H54 (cell line): ENCODE measurements at regions not wholly inside any gene's neighbourhood (a gene's known extent, or its start where the extent isn't known, plus 50 kb on each side); places are given as distances from the start of the nearest gene placed in this dataset.

Experiments
- DNase-seq: peaks from one replicate; pipeline ENCODE4 v3.0.0; 2011; ENCODE audit warnings: low spot score, mixed read lengths; ENCODE audit not compliant: insufficient read length
- FAIRE-seq: peaks from 3 replicates; lab custom pipeline; 2011; peaks lifted over from hg19 to GRCh38; lab: Jason Lieb, UNC
- POLR2A ChIP-seq: IDR thresholded peaks from 2 replicates; pipeline ENCODE4 v1.6.1; 2011; ENCODE audit warnings: low read depth, mild to moderate bottlenecking, low read length

DNA sequence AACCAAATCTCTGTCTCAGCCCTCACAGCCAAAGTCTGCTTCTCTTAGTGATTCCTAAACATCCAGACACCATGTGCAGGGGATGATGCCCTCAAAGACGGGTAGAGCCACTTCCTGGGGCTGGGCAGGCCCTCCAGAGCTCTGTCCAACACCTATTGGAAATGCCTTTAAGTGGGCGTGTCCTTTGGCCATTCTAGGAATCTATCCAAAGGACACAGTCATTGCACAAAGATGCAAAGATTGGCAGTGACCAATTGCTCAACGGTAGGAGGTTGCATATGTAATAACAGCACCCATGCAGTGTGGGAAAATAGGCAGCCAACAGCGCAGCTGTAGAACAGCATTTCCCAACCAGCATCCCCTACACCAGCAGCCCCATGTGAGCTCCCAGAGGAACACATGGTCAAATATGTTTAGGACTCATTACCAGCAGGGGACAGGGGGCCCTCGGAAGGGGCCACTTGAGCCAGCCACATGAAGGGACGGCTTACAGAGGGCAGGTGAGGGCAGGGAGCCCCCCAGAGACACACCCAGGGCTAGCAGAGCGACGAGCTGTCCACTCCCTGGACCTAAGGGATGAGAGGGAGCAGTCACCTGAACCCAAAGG is 142.8 kb upstream of the IQSEC1 start:
- no peak for TF ChIP-seq POLR2A
- FAIRE-seq: peak; percentile 86
- DNase-seq: peak; percentile 83

DNA sequence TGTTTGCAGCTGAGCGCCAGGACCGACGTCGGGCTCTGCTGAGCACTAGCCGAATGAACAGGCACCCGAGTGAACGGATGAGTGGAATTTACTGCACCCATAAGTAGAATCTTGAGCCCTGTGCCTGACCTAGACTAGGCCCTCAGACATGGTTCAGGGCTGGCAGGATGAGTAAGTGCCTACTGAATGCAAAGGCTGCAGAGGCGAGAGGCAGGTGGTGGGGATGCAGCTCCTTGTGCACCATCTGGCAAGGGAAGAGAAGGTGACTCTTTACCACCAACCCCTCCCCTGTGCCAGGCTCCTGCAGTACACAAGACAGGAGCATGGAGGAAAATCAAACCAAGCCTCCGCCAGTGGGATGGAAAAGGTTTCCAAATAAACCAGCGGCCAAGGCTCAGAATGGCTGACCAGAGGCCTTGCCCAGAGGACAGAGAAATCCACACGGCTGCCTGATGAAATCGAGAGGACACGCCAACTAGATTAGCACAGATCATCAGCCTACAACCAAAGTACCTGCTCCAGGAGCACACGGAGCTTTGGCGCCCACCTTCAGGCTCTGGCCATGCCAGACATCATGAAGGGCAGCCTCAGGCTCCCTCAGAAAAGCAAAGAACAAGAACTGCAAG is 141.7 kb upstream of the IQSEC1 start:
- no peak for FAIRE-seq
- TF ChIP-seq POLR2A: no peak

GRCh38 chr3:13213911-13214846 is 140.9 kb upstream of the IQSEC1 start:
- TF ChIP-seq POLR2A: no peak
- FAIRE-seq: no peak
- no peak for DNase-seq

More for the DNA sequence above, 141.7 kb upstream of the IQSEC1 start:
- no peak for DNase-seq

DNA sequence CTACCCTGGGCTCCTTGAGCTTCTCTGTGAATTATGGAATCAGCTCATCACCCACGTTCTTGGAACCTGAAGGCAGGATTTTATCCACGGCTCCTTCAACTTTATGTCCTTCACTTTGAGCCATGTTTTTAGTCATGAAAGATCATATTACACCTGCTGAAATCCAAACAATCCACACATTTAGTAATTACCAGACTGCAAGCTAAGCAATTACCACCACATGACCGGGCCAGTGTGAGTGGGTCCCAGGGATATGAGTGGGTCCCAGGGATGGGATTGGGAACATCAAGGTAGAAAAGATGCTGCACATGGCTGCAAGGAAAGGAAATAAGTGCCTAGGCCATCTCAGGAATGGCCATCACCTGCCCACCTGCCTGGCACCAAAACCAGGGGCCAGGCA is 140.3 kb upstream of the IQSEC1 start:
- FAIRE-seq: no peak
- DNase-seq: no peak
- no peak for TF ChIP-seq POLR2A

DNA sequence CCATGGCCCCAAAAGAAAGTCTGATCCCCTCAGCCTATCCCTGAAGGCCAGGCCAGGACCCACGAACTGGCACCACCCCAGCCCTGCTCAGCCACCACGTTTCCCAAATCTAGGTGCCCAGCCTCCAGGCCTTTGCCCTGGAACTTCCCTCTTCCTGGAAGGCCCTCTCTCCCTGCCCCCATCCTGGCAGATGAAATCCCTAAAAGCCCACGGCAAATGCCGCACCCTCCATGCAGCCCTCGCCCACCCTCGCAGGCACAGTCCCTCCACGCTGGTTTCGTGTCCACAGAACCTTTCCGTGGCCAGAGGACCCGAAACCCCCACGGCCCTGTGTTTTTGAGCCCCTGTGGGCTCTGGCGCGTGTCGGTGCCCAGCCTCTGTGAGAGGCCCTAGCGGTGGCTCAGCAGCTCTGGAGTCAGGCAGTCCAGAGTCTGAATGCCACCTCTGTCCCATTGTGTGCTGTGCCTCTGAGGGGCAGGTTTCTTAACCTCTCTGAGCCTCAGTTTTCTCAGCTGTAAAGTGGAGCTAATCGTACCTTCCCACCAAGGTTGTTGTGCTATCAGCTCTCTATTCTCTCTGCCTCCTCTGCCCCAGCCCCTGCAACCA is 138.5 kb upstream of the IQSEC1 start:
- DNase-seq (no peak), FAIRE-seq (no peak)
- TF ChIP-seq POLR2A: no peak

DNA sequence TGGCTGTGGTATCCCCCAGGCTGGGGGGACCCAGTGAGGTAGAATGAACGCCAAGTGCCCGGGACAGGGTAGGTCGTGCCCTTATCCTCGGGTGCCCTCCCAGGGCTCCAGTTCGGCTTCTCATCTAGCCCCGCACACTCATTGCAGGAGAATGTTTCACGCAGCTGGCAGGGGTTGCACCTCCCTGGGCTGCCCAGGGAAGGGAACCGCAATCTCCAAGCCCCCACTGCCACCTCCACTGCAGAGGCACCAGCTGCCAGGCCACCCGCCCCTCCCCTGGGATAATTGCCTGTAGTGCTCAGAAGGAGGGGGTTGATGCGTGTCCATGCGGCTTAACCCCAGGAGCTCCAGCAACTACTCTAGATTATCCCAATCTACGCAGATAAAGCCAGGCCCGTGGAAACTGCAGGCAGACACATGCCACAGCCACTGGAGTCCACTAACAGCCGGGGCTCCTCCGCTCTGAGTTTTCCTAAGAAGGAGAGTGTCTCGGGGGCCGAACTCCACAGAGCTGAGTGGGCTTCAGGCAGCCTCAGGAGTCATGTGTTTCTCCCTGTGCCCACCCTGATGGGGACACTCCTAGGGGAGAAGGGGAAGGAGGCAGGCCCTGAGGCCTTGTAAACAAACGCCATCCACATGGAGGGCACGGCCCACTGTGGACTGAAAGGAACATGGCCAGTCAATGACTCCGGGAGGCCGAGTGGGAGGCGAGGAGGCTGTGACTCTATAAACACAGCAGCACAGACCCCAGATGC is 137.2 kb upstream of the IQSEC1 start:
- no peak for TF ChIP-seq POLR2A
- DNase-seq (no peak), FAIRE-seq (no peak)

DNA sequence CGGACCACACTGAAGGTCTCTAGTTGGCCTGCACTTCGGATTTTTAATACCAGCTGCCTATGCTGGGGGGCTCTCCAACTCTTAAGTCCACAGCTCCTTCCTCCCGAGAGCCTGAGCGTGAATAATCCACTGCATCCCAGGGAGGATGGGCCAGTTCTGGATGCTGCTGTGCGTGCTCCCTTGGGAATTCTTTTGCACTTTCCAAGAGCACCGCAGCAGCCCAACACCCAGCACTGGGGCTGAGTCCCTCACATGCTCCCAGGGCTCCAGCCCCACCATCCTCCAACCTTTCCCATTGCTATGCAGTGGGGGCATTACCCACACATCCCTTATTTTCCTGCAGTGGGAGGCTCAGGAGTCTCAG is 136.4 kb upstream of the IQSEC1 start:
- no peak for FAIRE-seq
- no peak for TF ChIP-seq POLR2A
- DNase-seq: no peak

- FAIRE-seq: no peak
- TF ChIP-seq POLR2A: no peak
Observed at GRCh38 chr3:13208706-13209633, 135.7 kb upstream of the IQSEC1 start.

DNA sequence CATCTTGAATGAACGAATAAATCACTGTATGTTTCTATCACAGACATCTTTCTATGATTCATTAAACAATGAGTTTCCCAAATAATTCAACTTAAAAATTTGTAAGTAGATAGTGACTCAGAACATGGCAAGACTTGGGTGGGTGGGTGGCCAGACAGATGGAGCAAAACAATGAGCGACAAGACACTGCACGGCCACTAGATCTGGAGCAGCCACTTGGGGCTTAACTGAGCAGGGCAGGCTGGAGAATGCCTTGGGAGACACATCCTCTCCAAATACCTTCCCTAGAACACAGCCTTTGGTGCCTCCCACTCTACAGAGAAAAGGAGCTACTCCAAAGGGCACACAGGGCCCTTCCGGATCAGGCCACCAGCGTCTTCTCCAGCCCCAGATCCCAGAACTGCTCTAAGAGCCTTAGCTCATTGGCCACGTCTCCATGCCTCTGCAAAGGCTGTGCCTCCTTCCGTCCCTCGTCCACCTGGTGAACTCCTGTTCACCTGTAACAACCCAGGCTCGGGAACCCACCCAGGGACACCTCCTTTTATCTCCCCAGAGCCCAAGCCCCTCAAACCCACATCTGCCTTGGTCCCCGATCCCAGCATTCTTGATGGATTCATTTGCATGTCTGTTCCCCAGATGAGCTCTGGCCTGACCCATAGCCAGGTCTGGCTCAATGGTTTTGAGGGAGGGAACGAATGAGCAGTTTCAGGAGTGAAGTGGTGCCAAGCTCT is 134.9 kb upstream of the IQSEC1 start:
- DNase-seq (no peak), FAIRE-seq (no peak)
- TF ChIP-seq POLR2A: no peak

More at GRCh38 chr3:13208706-13209633, 135.7 kb upstream of the IQSEC1 start:
- no peak for DNase-seq

DNA sequence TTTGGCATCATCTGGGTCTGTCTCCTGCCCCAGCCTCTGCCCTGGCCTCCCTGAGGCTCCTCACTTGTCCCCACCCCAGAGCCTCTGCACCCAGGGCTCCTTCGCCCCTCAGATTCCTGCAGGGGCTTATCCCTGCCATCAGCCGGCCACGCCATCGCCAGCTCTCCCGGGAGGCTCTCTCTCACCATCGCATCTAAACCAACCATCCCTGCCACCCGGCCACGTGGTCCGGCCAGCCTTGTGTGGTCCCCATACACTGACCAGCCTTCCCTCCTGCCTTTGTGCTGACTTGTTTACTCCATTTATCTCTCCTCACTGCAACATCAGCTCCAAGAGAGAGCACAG is 134.3 kb upstream of the IQSEC1 start:
- DNase-seq (no peak), FAIRE-seq (no peak)
- TF ChIP-seq POLR2A: no peak

GRCh38 chr3:13206799-13207577 is 133.8 kb upstream of the IQSEC1 start:
- TF ChIP-seq POLR2A: no peak
- FAIRE-seq (no peak), DNase-seq (no peak)
